Right hindlimb (tissue), 1 donor: ENCODE measurements at regions not wholly inside any gene's neighbourhood (a gene's known extent, or its start where the extent isn't known, plus 50 kb on each side); places are given as distances from the start of the nearest gene placed in this dataset.
A peak's percentile ranks its signal among the peaks of the same experiment; 100 is the strongest.

Source experiments
- DNase-seq: peaks from one replicate; pipeline ENCODE4 v3.0.0-alpha.2; 2018

DNA sequence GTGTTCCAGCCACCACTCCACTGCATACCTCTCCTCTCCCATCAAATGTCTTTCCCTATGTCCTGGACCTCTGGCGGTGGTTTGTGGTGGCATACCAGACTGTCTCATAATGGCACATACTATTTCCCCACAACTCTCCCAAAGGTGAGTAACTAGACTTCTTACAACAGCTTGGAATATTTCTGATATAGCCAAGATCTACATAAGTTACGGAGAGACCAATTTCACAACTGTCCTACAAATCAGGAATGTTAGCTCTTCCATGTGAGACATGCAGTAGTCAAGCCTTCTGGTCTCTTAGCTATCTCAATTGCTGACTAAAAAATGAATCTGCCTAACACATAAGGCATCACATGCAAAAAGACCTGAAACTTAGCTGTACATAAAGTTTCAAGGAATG, 588.9 kb downstream of the RNF144B start:
- DNase-seq: no peak

DNA sequence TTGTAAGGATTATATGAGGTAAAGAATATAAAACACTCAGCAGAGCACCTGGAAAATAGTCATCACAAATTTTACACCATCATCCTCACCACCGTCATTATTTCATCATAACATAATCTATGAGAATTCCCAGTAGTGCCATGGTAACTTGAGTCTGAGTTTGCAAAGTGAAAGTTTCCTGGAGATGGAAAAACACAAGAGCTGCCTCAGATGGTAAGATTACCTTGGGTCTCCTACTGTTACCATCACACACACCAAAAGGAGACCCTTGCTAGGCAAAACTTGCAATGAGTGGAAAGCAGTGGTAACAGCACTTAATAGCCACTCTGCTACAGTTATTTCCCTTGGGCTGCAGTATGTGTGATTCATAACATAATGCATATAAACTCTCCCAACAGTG, 589.8 kb downstream of the RNF144B start:
- no peak for DNase-seq

- DNase-seq: peak; percentile 48
These were observed 591.4 kb downstream of the RNF144B start for GRCh38 chr6:18978337-18979128.

DNA sequence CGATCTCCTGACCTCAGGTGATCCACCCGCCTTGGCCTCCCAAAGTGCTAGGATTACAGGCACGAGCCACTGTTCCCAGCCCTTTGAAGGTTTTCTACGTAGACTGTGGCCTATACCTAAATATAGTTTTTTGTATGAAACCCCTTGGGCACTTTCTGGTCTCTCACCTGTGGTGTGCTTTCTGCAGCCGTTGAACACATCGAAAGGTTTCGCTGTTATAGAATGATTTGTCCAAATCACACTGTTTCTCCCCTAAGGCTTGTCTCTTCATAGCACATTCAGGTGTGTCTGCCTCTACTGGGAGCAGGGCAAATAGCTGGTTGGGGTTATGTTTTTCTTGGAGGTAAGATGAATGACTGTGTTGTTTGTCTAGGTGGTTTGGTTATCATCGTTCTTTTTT, 597.9 kb downstream of the RNF144B start:
- no peak for DNase-seq

- DNase-seq: peak; percentile 75
These were observed 598.8 kb downstream of the RNF144B start for GRCh38 chr6:18985996-18986395.

GRCh38 chr6:18988636-18989035, 601.5 kb downstream of the RNF144B start:
- no peak for DNase-seq

- peak; percentile 58 for DNase-seq
These were observed 603.2 kb downstream of the RNF144B start for GRCh38 chr6:18990059-18990978.

GRCh38 chr6:18997375-18997826, 610.3 kb downstream of the RNF144B start:
- no peak for DNase-seq

- no peak for DNase-seq
These were observed 615.9 kb downstream of the RNF144B start for GRCh38 chr6:19002976-19003560.

- DNase-seq: no peak
These were observed 617.0 kb downstream of the RNF144B start for GRCh38 chr6:19004176-19004575.

GRCh38 chr6:19009769-19010168, 622.6 kb downstream of the RNF144B start:
- no peak for DNase-seq

GRCh38 chr6:19013026-19013705, 626.0 kb downstream of the RNF144B start:
- DNase-seq: no peak

DNA sequence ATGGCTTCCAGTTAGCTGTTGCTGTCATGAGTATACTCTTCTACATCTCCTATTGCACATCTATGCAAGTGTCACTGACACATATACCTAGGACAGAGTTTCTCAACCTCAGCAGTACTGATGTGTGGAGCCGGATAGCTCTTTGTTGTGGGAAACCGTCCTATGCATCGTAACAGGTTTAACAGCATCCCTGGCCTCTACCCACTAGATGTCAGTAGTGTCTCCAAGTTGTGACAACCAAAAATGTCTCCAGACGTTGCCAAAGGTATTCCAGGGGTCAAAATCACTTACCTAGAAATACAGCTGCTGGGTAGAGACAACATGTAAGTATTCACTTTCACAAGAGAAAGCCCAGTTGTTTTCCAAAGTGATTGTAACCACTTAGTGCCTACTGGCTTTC, 637.6 kb downstream of the RNF144B start:
- DNase-seq: peak; percentile 33

- no peak for DNase-seq
These were observed 641.1 kb downstream of the RNF144B start for GRCh38 chr6:19028201-19028600.

- DNase-seq: peak; percentile 39
These were observed 645.6 kb downstream of the RNF144B start for GRCh38 chr6:19032591-19033295.

- DNase-seq: no peak
These were observed 646.5 kb downstream of the RNF144B start for GRCh38 chr6:19033683-19034082.

GRCh38 chr6:19034986-19035385, 647.8 kb downstream of the RNF144B start:
- DNase-seq: no peak

- peak; percentile 43 for DNase-seq
These were observed 648.5 kb downstream of the RNF144B start for GRCh38 chr6:19035461-19036195.

- DNase-seq: no peak
These were observed 649.0 kb downstream of the RNF144B start for GRCh38 chr6:19036196-19036555.

- DNase-seq: no peak
These were observed 650.5 kb downstream of the RNF144B start for GRCh38 chr6:19037607-19038006.

- no peak for DNase-seq
These were observed 652.1 kb downstream of the RNF144B start for GRCh38 chr6:19039287-19039686.

DNA sequence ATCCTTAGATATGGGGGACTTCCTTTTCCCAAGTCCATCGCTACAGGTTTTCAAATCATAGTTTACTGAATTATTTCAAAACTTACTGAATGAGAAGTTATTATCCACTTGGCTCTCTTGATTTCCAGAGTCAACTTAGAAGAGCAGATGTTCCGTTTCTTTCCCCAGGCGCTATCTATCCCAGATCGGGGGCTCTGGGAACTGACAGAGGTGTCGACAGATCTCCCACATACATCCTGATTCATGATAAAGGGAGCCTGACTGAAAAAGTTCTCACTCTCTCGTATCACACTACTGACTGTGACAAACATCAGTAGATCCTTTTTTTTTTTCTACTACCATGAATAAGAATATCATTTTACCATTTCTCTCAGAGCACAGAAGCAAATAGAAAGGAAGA, 654.8 kb downstream of the RNF144B start:
- no peak for DNase-seq
